HG03139 (cell line): ENCODE measurements at regions not wholly inside any gene's neighbourhood (a gene's known extent, or its start where the extent isn't known, plus 50 kb on each side); places are given as distances from the start of the nearest gene placed in this dataset.
"Not testable (repeated sequence)": the region's sequence is repeated elsewhere in the genome, so short reads cannot be mapped to it uniquely, and the experiment has no call there.

Source experiments
- ATAC-seq: cut with Tn5 transposase; IDR thresholded peaks from one replicate; pipeline ENCODE4 v1.9.1; 2021; ENCODE audit not compliant: unreplicated experiment

DNA sequence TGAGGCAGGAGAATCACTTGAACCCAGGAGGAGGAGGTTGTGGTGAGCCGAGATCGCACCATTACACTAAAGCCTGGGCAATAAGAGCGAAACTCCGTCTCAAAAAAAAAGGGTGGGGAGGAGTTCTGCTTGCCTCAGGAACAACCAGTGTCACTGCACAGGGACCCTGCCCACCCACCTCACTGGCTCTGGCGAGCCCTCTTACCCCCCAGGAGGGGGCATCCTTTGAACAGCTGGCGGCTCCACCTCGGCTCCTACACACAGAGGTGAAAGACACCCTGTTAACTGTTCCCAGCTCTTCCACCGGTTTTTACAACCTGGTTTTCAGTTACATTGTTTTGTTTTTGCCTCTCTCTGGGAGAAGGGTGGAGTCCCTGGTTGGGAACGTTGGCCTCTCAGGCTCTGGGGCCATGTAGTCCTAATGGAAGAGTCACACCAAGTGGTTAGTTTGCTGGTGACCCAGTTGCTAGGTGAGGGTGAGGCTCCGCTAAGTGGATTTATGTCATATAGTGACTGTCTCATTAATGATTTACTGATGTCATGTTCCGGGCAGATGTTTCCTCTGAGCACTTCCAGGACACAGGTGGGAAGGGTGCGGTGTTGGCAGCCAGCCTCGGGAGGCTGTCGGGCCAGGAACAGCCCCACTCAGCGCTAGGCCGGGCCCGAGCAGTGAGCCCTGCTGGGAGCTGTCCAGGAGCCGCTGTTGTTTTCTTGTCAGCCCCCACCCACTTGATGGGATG is 120.6 kb upstream of the TPTE start:
- not testable (repeated sequence) for ATAC-seq

DNA sequence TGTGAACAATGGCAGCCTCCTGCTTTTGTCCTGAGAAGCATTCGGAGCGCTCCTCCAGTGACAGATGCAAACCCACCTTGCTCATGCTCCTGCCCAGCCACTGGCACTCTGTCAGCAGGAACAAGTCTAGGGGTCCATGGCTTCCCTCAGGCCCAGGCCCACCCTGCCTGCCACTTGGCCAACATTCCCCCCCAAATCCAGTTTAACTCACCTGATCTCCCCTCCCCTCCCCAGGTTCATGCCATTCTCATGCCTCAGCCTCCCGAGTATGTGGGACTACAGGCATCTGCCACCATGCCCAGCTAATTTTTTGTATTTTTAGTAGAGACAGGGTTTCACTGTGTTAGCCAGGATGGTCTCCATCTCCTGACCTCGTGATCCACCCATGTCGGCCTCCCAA is 118.9 kb upstream of the TPTE start:
- ATAC-seq = not testable (repeated sequence)

DNA sequence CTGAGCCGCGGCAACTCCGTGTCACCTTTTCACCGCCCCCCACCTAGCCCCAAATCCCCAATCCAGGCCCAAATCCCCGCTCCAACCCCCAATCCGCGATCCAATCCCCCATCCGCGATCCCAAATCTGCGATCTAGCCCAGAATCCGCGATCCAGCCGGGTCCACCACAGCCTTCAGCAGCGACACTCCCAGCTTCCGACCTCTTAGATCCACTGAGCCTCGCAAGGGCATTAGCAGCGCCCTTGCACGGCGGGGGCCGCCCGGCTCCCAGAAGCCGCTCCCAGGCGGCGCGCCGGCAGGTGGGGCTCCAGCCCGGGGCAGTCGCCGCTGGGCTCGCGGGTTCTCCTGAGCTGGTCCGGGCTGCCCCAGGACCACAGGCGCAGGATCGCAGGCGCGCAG is 116.1 kb upstream of the TPTE start:
- not testable (repeated sequence) for ATAC-seq

DNA sequence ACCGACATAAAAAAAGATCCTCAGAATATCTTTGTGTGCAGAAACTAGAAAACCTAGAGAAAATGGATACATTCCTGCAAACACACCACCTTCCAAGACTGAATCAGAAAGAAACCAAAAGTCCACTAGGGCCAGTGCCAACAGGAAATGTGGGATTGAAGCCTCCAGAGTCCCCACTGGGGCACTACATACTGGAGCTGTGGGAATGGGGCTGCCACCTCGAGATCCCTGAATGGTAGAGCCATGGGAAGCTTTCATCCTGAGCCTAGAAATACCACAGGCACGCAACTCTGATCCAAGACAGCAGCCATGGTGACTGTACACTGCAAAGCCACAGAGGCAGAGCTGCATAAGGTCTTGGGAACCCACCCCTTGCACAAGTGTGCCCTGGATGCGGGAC is 111.6 kb upstream of the TPTE start:
- ATAC-seq = not testable (repeated sequence)

DNA sequence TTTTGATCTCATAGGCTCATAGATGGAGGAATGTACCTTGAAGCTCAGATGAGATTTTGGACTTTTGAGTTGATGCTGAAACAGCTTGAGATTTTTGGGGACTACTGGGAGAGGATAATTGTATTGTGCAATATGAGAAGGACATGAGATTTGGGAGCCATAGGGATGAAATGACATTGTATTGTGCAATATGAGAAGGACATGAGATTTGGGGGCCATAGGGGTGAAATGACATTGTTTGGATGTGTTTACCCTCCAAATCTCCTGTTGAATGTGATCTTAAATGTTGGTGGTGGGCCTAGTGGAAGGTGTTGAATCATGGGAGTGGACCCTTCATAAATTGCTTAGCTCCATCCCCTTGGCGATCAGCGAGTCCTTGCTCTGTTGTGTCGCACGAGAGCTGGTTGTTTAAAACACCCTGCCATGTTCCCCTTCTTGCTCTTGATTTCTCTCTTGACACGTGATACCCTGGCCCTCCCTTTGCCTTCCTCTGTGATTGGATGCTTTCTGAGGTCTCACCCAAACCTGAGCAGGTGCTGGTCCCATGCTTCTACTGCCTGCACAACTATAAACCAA is 110.9 kb upstream of the TPTE start:
- ATAC-seq = not testable (repeated sequence)

DNA sequence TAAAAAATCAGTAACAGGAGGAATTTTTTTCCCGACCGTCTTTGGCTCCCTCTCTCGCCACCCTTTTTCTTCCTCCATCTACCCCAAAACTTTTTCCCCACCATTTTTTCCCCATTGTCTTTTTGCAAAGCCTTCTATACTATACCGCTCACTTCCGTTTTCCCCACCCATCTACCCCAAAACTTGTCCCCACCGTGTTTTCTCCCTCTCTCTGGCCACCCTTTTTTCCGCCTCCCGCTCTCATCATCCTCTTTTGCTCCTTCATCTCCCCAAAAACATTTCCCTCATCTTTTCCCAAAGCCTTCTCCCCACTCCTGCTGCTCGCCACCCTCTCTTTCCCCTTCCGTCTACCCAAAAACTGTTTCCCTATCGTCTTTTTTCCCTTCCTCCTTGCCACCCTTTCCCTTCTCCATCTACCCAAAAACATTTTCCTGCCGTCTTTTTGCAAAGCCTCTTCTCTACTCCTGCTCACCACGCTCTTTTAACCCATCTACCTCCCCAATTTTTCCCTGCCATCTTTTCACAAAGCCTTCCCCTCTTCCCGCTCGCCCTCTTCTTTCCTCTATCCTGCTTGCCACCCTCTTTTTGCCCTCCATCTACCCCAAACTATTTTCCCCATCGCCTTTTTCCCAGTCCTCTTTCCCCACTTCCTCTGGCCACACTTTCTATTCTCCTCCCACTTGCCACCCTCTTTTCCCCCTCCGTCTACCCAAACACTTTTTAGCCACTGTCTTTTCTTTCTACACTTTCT is 109.4 kb upstream of the TPTE start:
- not testable (repeated sequence) for ATAC-seq

DNA sequence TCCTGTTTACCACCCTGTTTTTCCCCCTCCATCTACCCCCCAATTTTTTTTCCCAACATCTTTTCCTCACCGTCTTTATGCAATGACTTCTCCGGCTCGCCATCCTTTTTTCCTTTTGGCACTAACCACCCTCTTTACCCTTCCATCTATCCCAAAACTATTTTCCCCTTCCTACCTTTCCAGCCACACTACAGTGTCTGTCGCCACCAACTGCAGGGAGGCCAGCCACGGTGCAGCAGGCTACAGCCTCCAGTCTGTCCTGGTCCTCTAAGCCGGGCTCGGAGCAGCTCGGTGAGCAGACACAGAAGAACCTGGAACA is 108.5 kb upstream of the TPTE start:
- not testable (repeated sequence) for ATAC-seq

DNA sequence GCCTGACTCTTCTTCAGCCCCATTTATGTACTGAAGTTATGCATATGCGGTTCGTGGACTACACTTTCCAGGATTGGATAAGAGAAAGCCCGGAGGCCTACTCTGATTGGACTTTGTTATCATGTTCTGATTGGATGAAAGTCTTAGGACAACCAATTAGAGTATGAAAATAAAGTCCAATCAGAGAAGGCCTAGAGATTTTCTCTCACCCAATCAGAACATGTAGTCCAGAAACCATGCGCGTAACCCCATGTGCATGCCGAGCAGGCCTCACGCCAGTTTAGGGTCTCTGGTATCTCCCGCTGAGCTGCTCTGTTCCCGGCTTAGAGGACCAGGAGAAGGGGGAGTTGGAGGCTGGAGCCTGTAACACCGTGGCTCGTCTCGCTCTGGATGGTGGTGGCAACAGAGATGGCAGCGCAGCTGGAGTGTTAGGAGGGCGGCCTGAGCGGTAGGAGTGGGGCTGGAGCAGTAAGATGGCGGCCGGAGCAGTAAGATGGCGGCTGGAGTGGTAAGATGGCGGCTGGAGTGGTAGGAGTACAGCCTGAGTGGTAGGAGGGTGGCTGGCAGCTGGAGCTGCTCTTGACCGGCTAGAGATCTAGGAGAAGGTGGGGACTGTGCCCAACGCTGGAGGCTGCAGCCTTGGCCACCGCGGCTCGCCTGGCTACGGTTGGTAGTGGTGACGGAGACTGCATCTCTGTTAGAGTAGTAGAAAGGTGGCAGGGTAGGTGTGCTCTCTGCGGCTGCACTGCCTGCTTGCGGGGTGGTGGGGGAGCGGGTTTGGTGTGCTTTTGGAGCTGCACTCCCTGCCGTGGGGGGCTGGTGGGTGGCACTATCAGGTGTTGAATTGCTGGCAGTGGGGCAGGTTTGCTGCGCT is 107.9 kb upstream of the TPTE start:
- ATAC-seq = not testable (repeated sequence)

DNA sequence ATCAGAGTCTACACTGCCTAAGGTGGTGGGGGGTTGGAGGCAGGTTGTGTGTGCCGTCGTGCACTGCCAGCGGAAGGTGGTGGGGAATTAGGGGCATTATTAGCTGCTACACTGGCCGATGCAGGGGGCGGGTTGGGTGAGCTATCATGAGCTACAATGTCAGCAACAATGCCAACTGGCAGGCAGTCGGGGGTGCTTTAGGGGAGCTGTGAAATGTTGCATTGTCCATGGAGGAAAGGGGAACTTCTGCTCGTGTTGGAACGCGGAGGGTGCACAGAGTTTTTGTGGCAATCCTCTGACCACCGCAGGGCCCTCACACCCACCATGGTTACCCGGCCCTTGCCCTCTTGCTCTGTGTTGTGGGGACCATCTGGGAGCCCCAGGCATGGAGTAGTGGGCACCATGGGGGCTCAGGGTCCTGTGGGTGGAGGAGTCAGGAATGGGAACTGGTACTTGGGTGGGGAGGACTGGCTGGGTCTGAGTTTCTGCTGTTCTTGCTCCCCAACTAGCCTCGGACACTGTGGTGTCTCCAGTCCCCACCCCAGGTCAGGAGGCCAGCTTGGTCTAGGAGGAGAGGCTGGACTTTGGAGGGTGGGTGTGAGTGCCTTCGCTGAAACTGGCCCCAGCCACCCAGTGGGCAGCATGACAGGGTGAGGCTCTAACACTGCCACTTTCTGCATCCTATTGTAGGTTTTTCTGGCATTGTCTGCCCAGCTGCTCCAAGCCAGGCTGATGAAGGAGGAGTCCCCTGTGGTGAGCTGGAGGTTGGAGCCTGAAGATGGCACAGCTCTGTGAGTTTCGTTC is 107.1 kb upstream of the TPTE start:
- not testable (repeated sequence) for ATAC-seq

DNA sequence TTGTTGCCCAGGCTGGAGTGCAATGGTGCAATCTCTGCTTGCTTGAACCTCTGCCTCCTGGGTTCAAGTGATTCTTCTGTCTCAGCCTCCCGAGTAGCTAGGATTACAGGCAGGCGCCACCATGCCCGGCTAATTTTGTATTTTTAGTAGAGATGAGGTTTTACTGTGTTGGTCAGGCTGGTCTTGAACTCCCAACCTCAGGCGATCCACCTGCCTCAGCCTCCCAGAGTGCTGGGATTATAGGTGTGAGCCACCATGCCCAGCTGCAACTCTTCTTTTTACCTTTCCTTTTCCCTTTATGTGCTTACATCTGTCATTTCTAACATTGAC is 106.5 kb upstream of the TPTE start:
- not testable (repeated sequence) for ATAC-seq

DNA sequence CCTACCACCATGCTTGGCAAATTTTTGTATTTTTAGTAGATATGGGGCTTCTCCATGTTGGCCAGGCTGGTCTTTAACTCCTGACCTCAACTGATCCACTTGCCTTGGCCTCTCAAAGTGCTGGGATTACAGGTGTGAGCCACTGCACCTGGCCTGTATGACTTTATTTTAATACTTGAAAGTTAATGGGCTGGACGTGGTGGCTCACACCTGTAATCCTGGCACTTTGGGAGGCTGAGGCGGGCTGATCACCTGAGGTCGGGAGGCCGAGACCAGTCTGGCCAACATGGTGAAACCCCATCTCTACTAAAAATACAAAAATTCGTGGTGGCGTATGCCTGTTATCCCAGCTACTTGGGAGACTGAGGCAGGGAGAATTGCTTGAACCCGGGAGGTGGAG is 105.9 kb upstream of the TPTE start:
- ATAC-seq = not testable (repeated sequence)

DNA sequence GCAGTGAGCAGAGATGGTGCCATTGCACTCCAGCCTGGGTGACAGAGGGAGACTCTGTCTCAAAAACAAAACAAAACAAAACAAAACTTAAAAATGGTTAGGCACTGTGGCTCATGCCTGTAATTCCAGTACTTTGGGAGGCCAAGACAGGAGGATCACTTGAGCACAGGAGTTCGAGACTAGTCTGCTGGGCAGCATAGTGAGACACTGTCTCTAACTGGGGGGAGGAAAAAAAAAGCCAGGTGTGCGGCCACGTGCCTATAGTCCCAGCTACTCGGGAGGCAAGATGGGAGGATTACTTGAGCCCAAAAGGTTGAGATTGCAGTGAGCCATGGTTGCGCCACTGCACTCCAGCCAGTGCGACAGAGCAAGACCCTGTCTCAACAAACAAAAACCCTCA is 105.5 kb upstream of the TPTE start:
- ATAC-seq = not testable (repeated sequence)

DNA sequence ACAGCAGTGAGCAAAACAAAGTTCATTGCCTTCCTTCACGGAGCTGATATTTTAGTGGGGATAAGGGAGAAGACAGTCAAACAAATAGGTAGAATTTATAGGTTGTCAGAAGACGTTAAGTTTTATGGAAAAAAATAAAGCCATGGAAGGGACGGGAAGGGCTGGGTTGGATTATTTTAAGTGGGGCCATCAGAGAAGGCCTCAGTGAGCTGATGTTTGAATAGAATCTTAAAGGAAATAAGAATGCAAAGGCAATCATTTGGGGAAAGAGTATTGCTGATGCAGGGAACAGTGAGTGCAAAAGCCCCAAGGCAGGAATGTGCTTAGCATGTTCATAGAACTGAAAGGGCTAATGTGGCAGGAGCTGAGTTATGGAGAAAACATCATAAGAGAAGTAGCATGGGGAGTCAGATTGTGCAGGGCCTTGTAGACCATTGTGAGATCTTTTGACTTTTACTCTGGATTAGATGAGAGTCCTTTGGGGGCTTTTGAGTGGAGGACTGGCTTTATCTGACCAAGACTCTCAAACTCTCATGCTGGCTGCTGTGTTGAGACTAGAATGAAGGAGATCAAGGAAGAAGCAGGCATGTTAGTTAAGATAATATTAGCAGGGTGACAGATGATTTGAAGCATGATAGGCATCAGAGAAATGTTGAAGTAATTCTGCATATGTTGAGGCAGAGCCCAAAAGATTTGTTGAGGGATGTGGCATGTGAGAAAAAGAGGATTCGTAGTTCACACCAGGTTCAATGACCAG is 104.5 kb upstream of the TPTE start:
- ATAC-seq = not testable (repeated sequence)

DNA sequence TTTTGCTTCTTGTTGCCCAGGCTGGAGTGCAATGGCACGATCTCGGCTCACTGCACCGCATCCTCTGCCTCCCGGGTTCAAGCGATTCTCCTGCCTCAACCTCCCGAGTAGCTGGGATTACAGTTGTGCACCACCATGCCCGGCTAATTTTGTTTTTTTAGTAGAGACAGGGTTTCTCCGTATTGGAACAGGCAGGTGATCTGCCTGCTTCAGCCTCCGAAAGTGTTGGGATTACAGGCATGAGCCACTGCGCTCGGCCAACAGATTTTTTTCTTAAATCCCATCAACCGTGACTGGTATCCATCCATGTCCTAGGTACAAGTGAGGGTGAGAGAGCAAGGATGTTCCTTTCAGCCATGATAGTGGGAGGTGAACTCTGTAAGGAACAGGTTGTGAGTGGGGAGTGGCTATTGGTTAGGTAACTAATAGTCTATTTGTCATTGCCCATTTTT is 103.8 kb upstream of the TPTE start:
- not testable (repeated sequence) for ATAC-seq

DNA sequence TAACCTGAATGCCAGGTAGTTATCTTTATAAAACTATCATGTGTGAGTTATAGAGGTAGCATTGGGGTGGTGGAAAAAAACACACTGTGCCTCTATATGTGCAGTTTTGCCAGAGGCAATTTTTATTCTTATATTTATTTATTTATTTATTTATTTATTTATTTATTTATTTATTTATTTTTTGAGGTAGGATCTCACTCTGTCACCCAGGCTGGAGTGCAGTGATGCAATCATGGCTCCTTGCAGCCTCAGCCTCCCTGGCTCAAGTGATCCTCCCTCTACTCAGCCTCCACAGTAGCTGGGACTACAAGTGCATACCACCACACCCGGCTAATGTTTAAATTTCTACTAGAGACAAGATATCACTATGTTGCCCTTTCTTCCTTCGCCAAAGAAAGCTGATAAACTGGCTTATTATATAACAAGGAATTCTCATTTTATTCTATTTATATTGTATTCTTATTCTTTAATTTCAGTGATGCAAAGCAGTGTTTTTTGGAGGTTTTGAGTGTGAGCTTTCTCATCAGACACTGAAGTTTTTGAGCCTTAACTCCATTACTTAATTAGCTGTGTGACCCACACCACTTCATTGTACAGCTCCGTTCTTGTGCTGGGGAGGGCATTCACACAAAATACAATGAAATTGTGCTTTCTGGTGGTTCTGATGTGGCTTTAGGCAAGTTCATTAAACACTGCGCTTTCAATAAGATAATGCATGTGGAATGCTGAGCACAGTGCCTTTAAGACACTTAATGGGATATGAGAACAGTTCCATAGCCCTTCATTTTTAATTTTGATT is 102.9 kb upstream of the TPTE start:
- ATAC-seq = not testable (repeated sequence)

DNA sequence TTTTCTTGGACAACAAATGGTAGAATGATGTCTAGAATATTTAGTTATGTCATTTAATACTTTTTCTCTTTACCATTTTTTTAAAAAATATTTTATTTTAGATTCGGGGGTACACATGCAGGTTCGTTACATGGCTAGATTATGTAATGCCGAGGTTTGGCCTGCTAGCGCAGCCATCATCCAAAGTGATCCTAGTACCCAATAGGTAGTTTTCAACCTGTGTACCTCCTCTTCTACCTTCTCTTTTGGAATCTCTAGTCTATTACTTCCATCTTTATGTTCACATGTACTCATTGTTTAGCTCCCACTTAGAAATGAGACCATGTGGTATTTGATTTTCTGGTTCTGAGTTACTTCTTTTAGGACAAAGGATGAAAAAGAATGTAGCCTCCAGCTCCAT is 100.2 kb upstream of the TPTE start:
- ATAC-seq = not testable (repeated sequence)

DNA sequence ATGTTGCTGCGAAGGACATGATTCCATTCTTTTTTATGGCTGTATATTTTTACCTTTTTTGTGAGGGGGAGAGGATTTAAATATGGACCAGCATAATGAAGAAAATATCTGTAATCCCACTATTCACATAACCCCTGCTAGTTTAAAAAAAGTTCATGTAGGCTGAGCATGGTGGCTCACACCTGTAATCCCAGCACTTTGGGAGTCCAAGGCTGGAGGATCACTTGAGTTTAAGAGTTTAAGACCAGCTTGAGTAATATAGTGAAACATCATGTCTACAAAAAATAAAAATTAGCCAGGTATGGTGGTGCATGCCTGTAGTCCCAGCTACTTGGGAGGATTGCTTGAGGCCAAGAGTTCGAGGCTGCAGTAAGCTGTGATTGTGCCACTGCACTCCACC is 99.8 kb upstream of the TPTE start:
- ATAC-seq = not testable (repeated sequence)

DNA sequence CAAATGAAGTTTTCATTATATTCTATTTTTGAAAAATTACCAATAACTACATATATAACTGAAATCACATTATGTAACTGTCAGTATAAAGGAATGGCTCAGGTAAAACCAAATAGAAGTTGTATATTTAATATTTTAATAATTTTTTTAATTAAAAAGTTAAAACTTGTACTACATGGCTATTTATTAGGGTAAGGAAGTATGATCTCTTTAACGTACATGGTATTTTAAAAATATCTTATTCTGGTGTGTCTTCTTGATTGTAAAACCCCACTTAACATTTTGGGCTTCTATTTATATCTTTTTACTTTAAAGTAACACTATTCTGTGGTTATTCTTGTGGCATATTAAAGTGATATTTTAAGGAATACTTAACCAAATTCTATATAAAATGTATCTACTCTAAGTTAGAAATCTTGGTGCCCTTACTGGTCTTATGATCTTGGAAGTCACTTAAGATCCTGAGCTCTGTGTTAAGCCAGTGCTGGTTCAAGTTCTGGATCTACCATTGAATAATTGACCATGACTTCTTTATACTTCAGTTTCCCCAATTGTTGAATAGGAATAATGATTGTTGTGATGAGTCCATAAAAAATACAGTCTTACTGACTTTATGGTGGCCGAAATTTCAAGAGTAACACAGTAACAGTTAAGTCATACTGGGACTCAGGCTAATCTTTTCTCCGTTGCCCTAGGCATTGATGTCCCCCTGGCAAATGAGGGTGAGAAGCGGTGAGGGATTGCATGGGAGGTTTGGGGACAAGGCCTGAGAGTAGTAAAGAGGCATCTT is 97.1 kb upstream of the TPTE start:
- ATAC-seq = not testable (repeated sequence)
